ENCODE measurements at regions not wholly inside any gene's neighbourhood (a gene's known extent, or its start where the extent isn't known, plus 50 kb on each side); places are given as distances from the start of the nearest gene placed in this dataset.

GRCh38 chr20:60525397-60525796, 567.2 kb downstream of the CDH26 start:
- DNase-seq, result no peak

GRCh38 chr20:60527656-60528055, 569.4 kb downstream of the CDH26 start:
- DNase-seq, result no peak

- DNase-seq, result no peak
Observed at GRCh38 chr20:60528141-60528540, 569.9 kb downstream of the CDH26 start.

GRCh38 chr20:60529149-60529548, 570.9 kb downstream of the CDH26 start:
- DNase-seq, result no peak

GRCh38 chr20:60535211-60535610, 577.0 kb downstream of the CDH26 start:
- no peak for DNase-seq

GRCh38 chr20:60540591-60540990, 582.4 kb downstream of the CDH26 start:
- no peak for DNase-seq

- DNase-seq, result no peak
Observed at GRCh38 chr20:60541991-60542390, 583.8 kb downstream of the CDH26 start.

- no peak for DNase-seq
Observed at GRCh38 chr20:60543598-60543997, 585.4 kb downstream of the CDH26 start.

GRCh38 chr20:60553095-60553494, 594.9 kb downstream of the CDH26 start:
- DNase-seq, result no peak

GRCh38 chr20:60558486-60558885, 600.3 kb downstream of the CDH26 start:
- DNase-seq, result no peak

- no peak for DNase-seq
Observed at GRCh38 chr20:60559462-60559861, 601.2 kb downstream of the CDH26 start.

- no peak for DNase-seq
Observed at GRCh38 chr20:60561052-60561451, 602.8 kb downstream of the CDH26 start.

- no peak for DNase-seq
Observed at GRCh38 chr20:60565083-60565482, 606.9 kb downstream of the CDH26 start.

GRCh38 chr20:60565551-60565950, 607.3 kb downstream of the CDH26 start:
- DNase-seq, result no peak

- DNase-seq, result no peak
Observed at GRCh38 chr20:60569116-60569515, 610.9 kb downstream of the CDH26 start.

GRCh38 chr20:60570481-60571277, 612.5 kb downstream of the CDH26 start:
- no peak for DNase-seq

- no peak for DNase-seq
Observed at GRCh38 chr20:60573003-60573680, 614.9 kb downstream of the CDH26 start.

- DNase-seq, result no peak
Observed at GRCh38 chr20:60576236-60576635, 618.0 kb downstream of the CDH26 start.

GRCh38 chr20:60579941-60580515, 621.8 kb downstream of the CDH26 start:
- DNase-seq, result no peak

- no peak for DNase-seq
Observed at GRCh38 chr20:60581606-60582115, 623.4 kb downstream of the CDH26 start.

- no peak for DNase-seq
Observed at GRCh38 chr20:60583741-60584140, 625.5 kb downstream of the CDH26 start.

- DNase-seq, result no peak
Observed at GRCh38 chr20:60584221-60584620, 626.0 kb downstream of the CDH26 start.

GRCh38 chr20:60585651-60586050, 627.4 kb downstream of the CDH26 start:
- no peak for DNase-seq
